ENCODE measurements at regions not wholly inside any gene's neighbourhood (a gene's known extent, or its start where the extent isn't known, plus 50 kb on each side); places are given as distances from the start of the nearest gene placed in this dataset.

- TF ChIP-seq POLR2A (IDR thresholded peaks at IDR 0.05) (no peak), POLR2AphosphoS5 (IDR thresholded peaks at IDR 0.05) (no peak)
- TF ChIP-seq, protein P1, sequence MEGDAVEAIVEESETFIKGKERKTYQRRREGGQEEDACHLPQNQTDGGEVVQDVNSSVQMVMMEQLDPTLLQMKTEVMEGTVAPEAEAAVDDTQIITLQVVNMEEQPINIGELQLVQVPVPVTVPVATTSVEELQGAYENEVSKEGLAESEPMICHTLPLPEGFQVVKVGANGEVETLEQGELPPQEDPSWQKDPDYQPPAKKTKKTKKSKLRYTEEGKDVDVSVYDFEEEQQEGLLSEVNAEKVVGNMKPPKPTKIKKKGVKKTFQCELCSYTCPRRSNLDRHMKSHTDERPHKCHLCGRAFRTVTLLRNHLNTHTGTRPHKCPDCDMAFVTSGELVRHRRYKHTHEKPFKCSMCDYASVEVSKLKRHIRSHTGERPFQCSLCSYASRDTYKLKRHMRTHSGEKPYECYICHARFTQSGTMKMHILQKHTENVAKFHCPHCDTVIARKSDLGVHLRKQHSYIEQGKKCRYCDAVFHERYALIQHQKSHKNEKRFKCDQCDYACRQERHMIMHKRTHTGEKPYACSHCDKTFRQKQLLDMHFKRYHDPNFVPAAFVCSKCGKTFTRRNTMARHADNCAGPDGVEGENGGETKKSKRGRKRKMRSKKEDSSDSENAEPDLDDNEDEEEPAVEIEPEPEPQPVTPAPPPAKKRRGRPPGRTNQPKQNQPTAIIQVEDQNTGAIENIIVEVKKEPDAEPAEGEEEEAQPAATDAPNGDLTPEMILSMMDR (IDR thresholded peaks at IDR 0.05), result no peak
Measured at GRCh38 chr13:89790696-89791095, 1556.8 kb upstream of the MIR17HG start.
